HG03060 (cell line): ENCODE measurements at regions not wholly inside any gene's neighbourhood (a gene's known extent, or its start where the extent isn't known, plus 50 kb on each side); places are given as distances from the start of the nearest gene placed in this dataset.
"Not testable (repeated sequence)": the region's sequence is repeated elsewhere in the genome, so short reads cannot be mapped to it uniquely, and the experiment has no call there.

ENCODE experiments used
- ATAC-seq: cut with Tn5 transposase; IDR thresholded peaks from one replicate; pipeline ENCODE4 v1.9.1; 2021; ENCODE audit warnings: low read depth, moderate number of reproducible peaks; ENCODE audit not compliant: unreplicated experiment

- no peak for ATAC-seq
Measured at GRCh38 chr4:167787231-167787630, 305.1 kb upstream of the ANXA10 start.

GRCh38 chr4:167802463-167803212, 289.7 kb upstream of the ANXA10 start:
- ATAC-seq = no peak

DNA sequence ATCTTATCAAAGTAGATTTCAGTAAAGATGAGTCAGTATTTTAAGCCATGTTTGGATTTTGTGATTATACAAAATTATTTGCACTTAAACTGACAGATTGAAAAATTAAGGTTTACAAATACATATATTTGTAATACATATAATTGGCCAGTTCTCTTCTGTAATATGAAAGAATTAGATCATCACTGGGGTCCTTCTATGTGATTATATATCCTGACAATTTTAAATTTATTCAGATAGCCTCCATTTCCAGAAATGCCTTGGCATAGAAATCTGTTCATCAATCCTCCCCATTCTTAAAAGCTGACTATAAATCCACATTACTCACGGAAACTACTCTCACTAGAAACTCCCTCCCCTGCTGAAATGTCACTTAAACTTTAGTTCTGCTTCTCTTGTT, 280.4 kb upstream of the ANXA10 start:
- ATAC-seq = no peak

DNA sequence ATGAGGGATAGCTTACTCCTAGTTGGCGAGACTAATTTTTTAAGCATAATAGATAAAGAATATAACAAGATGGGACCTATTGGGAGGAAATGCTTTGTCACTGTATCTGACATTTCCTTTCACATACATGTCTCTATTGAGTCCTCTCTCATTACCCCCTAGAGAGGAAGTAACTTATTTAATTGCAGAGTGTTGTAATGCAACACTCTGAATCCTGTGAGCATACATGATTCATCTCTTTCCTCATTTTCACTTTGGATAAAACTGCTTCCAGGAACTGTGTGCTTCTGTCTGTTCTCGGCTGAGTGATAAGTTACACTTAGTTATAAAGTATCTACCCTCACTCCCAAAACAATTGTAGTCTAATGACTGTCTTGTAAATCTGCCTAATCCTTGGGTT, 266.1 kb upstream of the ANXA10 start:
- no peak for ATAC-seq

DNA sequence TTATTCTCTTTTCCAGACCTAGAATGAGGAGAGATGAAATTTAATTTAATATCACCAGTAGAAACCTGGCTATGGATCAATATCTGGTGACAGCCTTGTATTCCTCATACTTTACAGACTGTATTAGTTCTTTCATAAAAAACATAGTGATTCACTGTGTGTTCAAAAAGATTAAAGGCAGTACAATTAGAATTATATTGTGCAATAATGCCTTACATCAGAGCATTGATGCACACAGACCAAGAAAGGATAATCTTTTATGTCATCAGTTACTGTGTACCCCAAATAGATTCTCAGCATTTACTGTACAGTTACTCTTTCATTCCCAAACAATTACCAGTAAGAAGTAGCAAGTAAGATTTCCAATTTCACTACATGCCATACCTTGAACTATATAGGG, 260.5 kb upstream of the ANXA10 start:
- ATAC-seq = no peak

DNA sequence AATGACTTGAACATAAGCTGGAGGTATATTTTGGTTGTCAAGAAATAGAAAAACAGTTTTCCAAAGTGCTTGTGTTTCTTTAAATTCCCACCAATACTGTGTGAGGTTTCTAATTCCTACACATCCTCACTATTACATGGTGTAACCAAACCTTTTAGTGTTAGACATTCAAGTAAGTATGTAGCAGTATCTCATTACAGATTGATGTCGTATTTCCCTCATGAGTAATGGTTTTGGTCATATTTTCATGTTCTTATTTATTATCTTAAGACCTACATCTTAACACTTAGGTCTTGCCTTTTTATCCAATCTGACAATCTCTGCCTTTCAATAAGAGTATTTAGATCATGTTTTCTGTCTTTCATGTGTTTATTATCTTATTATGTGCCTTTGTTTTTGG, 253.7 kb upstream of the ANXA10 start:
- ATAC-seq = no peak

- no peak for ATAC-seq
Measured at GRCh38 chr4:167842487-167842886, 249.8 kb upstream of the ANXA10 start.

DNA sequence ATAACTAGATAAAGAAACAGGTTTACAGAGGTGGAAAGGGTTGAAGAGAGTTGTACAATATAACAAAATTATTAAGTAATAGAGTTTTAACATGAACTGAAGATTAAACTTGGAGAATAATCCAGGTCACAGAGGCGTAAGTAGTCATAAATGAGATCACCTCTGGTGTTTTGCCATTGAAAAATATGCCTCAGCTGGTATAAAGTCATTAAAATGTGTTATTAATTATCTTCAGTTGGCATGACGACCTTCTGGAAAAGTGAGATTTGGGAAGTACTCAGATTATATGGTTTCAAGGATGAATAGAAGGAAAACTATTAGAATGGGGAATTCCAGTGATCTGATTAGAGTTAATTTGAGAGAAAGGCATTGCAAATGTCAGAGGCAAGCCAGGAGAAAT, 237.5 kb upstream of the ANXA10 start:
- no peak for ATAC-seq

DNA sequence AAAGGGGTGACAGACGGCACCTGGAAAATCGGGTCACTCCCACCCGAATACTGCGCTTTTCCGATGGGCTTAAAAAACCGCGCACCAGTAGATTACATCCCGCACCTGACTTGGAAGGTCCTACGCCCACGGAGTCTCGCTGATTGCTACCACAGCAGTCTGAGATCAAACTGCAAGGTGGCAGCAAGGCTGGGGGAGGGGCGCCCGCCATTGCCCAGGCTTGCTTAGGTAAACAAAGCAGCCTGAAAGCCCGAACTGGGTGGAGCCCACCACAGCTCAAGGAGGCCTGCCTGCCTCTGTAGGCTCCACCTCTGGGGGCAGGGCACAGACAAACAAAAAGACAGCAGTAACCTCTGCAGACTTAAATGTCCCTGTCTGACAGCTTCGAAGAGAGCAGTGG, 234.2 kb upstream of the ANXA10 start:
- not testable (repeated sequence) for ATAC-seq

GRCh38 chr4:167867191-167867590, 225.1 kb upstream of the ANXA10 start:
- no peak for ATAC-seq

GRCh38 chr4:167868163-167868562, 224.2 kb upstream of the ANXA10 start:
- ATAC-seq = no peak

DNA sequence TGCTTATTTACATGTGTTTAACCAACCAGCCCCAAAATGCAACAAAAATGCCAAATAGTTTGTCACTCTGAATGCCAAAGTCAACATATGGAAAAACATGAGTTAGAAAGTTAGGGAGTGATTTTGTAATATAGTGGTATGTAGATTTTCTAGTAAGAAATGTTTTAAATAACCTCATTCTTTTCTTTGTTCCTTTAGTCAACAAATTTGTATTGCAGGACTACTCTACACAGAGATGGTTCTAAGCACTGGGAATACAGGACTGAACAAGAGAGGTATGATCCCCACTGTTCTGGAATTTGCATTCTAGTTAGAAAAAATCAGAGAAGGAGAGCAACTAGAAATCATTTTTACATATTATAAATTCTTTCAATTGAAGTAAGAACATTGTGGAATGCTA, 218.8 kb upstream of the ANXA10 start:
- no peak for ATAC-seq

DNA sequence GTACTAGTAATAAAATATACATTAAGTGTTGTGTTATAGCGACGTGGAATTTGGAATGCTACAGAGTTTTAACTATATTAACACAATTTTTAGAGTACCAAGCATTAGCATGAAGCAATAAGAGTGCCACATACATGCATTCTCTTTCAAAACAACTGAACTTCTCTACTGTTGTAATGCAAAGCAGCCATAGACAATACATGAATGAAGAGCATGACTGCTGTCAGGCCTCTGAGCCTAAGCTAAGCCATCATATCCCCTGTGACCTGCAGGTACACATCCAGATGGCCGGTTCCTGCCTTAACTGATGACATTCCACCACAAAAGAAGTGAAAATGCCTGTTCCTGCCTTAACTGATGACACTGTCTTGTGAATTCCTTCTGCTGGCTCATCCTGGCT, 216.2 kb upstream of the ANXA10 start:
- ATAC-seq = not testable (repeated sequence)

DNA sequence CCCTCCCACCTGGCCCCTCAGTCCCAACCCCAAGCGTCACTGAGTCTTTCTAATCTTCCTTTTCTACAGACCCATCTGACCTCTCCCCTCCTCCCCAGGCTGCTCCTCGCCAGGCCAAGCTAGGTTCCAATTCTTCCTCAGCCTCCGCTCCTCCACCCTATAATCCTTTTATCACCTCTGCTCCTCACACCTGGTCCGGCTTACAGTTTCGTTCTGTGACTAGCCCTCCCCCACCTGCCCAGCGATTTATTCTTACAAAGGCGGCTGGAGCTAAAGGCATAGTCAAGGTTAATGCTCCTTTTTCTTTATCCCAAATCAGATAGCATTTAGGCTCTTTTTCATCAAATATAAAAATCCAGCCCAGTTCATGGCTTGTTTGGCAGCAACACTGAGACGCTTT, 214.5 kb upstream of the ANXA10 start:
- not testable (repeated sequence) for ATAC-seq

DNA sequence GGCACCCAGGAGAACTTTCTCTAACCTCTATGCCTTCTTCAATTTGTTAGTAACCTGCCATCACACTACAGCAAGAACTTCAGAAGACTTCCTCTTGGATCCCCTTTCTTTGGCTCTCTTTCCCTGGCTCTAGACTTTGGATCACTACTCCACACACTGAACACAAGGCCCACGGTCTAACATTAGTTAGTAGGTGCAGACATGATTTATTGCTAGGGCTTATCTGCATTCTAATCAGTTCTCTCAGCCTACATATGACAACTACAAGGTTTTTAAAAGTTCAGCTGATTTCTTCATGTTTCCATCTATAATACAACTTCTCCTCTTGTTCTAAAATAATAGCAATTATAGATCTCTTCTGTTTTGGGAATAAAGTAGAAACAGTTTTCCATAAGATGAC, 209.1 kb upstream of the ANXA10 start:
- no peak for ATAC-seq

DNA sequence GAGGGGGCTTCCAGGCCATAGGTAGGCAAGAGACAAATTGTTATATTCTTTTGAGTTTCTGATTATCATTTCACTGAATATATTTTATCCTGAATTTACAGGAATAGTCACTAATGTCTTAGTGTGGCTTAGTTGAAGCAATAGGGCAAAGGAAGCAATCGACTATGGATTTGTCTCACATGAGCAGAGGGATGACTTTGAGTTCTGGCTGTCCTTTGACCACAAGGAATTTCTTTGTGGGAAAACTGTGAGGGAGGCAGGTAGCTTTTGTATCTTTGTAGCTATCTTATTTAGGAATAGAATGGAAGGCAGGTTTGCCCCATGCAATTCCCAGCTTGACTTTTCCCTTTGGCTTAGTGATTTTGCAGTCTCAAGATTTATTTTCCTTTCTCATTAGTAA, 207.3 kb upstream of the ANXA10 start:
- ATAC-seq = no peak

DNA sequence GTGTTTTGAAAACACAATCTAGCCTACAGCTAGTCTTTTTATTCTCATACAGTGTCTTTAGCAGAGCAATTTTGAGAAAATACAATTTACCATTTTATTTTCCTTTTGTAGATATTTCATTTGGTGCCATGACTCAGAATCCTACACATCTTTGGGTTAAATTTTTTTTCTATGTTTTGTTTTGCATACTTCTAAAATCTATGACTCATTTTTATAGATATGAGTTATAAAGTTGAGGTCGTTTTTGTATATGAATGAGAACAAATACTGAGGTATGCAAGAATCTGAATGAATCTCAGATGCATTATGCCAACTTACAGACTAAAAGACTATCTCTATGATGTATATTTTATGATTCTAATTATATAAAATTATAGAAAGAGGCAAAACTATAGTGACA, 206.5 kb upstream of the ANXA10 start:
- ATAC-seq = no peak

- ATAC-seq = no peak
Measured at GRCh38 chr4:167887726-167888125, 204.6 kb upstream of the ANXA10 start.

- ATAC-seq = no peak
Measured at GRCh38 chr4:167890226-167890625, 202.1 kb upstream of the ANXA10 start.

- ATAC-seq = no peak
Measured at GRCh38 chr4:167893531-167893930, 198.8 kb upstream of the ANXA10 start.

- not testable (repeated sequence) for ATAC-seq
Measured at GRCh38 chr4:167896260-167896659, 196.1 kb upstream of the ANXA10 start.

- no peak for ATAC-seq
Measured at GRCh38 chr4:167897116-167897515, 195.2 kb upstream of the ANXA10 start.

DNA sequence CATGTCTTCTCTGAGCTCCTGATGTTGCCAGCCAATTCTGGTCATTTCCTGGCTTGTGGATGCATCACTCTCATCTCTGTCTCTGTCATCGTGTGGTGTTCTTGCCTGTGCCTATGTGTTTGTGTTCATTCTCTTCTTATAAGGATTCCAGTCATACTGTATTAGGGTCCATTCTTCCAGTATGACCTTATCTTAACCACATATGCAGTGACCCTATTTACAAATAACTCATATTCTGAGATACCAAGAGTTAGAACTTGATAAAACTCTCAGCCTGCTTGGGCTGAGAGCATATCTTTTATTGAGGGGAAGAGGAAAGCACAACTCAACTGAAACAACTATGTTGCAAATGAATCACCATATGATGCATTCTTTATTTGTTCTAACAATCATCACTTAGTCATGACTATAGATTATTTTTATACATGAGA, 189.0 kb upstream of the ANXA10 start:
- no peak for ATAC-seq
